ENCODE measurements at regions not wholly inside any gene's neighbourhood (a gene's known extent, or its start where the extent isn't known, plus 50 kb on each side); places are given as distances from the start of the nearest gene placed in this dataset.
"Not testable (repeated sequence)": the region's sequence is repeated elsewhere in the genome, so short reads cannot be mapped to it uniquely, and the experiment has no call there.

- not testable (repeated sequence) for DNase-seq
These were observed 71.9 kb upstream of the PRR23C start for GRCh38 chr3:139116631-139117030.

- DNase-seq = no peak
These were observed 72.5 kb upstream of the PRR23C start for GRCh38 chr3:139117136-139117675.

GRCh38 chr3:139117883-139118760 is 73.4 kb upstream of the PRR23C start:
- no peak for DNase-seq

DNA sequence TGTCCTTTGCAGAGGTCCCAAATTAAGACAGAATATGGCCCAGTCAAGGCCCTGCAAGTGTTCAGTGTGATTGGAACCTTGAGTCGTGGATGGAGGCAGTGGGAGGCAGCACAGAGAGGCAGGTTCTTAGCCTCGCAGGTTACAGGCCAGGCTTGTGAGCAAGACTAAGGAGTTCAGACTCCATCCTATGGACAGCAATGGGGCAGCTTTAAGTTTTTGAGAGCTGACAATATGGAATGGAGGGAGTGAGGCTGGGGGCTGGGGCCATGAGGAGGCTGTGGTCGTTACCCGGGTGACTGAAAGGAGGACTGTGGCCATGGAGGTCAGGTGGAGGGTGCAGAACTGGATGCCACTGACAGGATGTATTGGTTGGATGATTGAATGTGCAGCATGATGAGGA is 74.1 kb upstream of the PRR23C start:
- DNase-seq = no peak

DNA sequence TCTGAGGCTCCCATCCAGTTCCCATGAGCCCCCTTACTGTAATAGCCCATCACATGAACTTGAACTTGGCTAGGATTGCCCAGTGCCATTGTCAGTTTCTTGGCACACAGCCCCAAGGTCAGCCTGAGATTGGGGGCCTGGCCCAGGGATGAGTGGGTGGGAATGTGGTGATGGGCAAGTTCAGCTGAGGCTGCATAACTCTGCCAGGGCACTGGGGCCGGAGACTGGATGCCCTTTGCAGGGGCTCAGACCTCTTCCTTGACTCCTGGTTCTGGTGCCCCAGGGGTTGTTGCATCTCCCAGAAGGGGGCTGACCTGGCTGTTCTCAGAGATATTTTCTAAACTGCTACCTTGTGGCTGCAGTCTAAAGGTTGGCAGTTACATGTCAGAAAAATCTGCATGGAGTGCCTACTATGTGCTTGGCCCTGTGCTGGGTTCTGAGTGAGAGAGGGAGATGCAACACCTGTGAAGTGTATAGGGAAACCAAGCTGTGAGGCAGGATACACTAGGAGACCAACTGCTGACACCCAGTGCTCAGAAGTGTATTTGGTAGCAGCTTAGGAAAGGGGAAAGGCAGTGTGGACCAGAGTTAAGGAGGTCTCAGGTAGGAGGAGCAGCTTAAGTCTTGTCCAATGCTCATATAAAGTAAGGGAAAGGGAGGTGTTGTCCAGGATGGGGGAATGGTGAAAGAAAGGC is 74.8 kb upstream of the PRR23C start:
- no peak for DNase-seq

- DNase-seq = no peak
These were observed 75.7 kb upstream of the PRR23C start for GRCh38 chr3:139120086-139121056.

GRCh38 chr3:139121513-139122220 is 77.0 kb upstream of the PRR23C start:
- no peak for DNase-seq

GRCh38 chr3:139122221-139122581 is 77.5 kb upstream of the PRR23C start:
- DNase-seq = no peak

DNA sequence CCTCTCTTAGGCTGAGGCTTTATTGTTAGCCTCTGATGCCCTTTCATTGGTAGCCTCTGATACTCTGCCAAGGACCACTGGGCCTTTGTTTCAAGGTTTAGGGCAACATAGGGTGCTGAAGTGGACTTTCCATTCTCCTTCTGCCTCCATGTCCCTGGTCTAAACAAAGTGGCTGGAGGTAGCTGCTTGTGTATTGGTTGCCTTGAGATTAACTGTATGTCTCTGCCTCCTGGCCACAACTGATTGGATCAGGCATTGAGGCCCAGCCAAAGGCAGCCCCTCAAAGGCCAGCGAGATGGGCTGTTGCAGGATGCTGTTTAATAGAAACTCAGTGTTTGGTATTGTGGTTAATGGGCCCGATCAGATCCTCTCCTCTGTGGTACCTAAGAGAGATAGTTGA is 77.9 kb upstream of the PRR23C start:
- DNase-seq = no peak

- no peak for DNase-seq
These were observed 78.8 kb upstream of the PRR23C start for GRCh38 chr3:139123377-139124095.

- no peak for DNase-seq
These were observed 79.5 kb upstream of the PRR23C start for GRCh38 chr3:139124197-139124596.

GRCh38 chr3:139127101-139127500 is 82.4 kb upstream of the PRR23C start:
- DNase-seq = no peak

GRCh38 chr3:139127629-139128028 is 82.9 kb upstream of the PRR23C start:
- not testable (repeated sequence) for DNase-seq

- DNase-seq = no peak
These were observed 84.1 kb upstream of the PRR23C start for GRCh38 chr3:139128803-139129202.

GRCh38 chr3:139129892-139130291 is 85.2 kb upstream of the PRR23C start:
- no peak for DNase-seq

GRCh38 chr3:139130390-139131140 is 85.9 kb upstream of the PRR23C start:
- DNase-seq = no peak

GRCh38 chr3:139131951-139132350 is 87.3 kb upstream of the PRR23C start:
- DNase-seq = no peak

- DNase-seq = no peak
These were observed 88.3 kb upstream of the PRR23C start for GRCh38 chr3:139132976-139133375.

GRCh38 chr3:139134678-139135372 is 90.1 kb upstream of the PRR23C start:
- no peak for DNase-seq

DNA sequence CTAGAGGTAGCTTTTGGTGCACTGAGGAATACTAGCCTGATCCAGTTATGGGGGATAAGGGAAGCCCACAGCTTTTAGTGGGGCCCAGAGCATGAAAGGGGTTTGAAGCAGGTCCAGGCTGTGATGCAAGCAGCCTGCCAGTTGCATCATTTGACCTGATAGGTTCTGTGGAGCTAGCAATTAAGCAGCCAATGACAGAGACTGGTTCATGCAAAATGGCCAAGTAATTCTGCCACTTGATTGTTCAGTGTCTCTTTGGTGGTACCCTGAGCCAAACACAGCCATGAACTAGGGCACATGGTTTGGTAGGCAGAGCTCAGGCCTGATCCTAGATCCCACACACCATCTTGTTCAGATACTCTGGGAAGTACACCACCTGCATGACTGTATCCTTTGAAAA is 91.0 kb upstream of the PRR23C start:
- DNase-seq = no peak

Data from NCI-H526 (cell line).